GM18909 (cell line): ENCODE measurements at regions not wholly inside any gene's neighbourhood (a gene's known extent, or its start where the extent isn't known, plus 50 kb on each side); places are given as distances from the start of the nearest gene placed in this dataset.
A peak's percentile ranks its signal among the peaks of the same experiment; 100 is the strongest.
"Not testable (repeated sequence)": the region's sequence is repeated elsewhere in the genome, so short reads cannot be mapped to it uniquely, and the experiment has no call there.

Experiments used
- ATAC-seq: cut with Tn5 transposase; IDR thresholded peaks from one replicate; pipeline ENCODE4 v1.9.1; 2021; ENCODE audit warnings: mild to moderate bottlenecking; ENCODE audit not compliant: unreplicated experiment, poor library complexity

- no peak for ATAC-seq
These were observed 971.4 kb downstream of the MCTP2 start for GRCh38 chr15:95202569-95203349.

DNA sequence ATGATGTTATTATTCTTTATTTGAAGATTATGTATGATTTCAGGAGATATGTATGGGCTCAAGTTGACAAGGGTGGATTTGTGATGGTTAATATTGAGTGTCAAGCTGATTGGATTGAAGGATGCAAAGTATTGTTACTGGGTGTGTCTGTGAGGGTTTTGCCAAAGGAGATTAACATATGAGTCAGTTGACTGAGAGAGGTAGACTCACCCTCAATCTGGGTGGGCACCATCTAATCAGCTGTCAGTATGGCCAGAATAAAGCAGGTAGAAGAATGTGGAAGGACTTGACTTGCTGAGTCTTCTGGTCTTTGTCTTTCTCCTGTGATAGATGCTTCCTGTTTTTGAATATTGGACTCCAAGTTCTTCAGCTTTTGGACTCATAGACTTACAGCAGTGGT lies 973.7 kb downstream of the MCTP2 start:
- ATAC-seq, result no peak

DNA sequence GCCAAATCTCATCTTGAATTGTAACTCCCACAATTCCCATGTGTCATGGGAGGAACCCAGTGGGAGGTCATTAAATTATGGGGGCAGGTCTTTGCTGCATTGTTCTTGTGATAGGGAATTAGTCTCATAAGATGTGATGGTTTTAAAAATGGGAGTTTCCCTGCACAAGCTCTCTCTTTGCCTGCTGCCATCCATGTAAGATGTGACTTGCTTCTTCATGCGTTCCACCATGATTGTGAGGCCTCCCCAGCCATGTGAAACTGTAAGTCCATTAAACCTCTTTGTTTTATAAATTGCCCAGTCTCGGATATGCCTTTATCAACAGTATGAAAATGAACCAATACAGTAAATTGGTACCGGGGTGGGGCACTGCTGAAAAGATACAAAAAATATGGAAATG lies 974.5 kb downstream of the MCTP2 start:
- not testable (repeated sequence) for ATAC-seq

DNA sequence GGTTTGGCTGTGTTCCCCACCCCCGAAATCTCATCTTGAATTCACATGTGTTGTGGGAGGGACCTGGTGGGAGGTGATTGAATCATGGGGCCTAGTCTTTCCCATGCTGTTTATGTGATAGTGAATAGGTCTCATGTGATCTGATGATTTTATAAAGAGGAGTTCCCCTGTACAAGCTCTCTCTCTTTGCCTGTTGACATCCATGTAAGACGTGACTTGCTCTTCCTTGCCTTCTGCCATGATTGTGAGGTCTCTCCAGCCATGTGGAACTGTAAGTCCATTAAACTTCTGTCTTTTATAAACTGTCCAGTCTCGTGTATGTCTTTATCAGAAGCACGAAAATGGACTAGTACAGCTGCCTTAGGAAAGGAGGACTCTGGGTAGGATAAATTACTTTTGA lies 976.7 kb downstream of the MCTP2 start:
- no peak for ATAC-seq

DNA sequence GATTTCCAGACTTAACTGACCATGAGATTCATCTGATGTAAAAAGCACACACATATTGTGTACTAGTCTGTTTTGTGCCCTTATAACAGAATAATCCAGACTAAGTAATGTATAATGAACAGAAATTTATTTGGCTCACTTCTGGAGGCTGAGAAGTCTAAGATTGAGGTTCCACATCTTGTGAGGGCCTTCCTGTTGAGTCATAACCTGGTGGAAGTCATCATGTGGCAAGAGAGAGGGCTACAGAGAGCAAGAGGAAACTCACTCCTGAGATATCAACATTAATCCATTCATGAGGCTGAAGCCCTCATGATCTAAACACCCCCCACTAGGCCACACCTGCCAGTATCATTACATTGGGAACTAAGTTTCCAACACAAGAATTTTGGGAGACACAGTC lies 977.6 kb downstream of the MCTP2 start:
- ATAC-seq, result no peak

- ATAC-seq, result no peak
These were observed 979.1 kb downstream of the MCTP2 start for GRCh38 chr15:95210436-95210981.

DNA sequence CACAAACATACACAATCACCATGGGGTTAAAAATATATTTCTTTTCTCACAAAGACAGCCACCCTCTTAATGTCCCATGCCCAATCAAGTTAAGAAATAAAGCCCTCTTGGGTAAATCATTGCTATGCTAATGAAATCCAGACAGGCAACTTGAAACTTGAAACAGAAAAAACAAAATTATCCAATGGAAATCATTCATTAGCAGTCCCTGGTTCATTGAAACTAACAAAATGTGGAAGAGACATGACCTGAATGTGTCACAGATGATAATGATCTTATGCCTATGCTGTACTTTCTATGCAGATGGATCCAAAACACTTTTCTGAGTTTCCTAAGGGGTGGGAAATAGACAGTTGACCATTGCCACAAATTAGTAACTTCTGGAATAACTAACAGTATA lies 983.7 kb downstream of the MCTP2 start:
- ATAC-seq, result no peak

DNA sequence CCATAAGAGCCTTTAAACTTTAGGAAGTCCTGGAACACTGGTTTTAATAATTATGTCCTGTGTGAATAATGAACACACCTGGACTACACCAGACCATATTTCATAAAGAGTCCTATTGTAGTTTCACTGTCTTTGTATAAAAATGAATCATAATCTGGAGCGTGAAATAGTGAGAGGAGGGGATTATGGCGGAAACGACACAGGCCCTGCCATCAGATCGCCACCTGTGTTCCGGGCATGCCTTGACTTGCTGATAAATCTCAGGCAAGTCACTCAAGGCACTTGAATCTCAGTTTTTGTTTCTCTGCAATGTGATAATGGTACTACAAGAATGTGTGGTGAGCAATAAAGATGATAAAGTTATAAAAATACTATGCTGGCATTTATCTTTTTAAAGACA lies 995.5 kb downstream of the MCTP2 start:
- ATAC-seq, result no peak

GRCh38 chr15:95227235-95227634 lies 995.9 kb downstream of the MCTP2 start:
- ATAC-seq, result no peak

DNA sequence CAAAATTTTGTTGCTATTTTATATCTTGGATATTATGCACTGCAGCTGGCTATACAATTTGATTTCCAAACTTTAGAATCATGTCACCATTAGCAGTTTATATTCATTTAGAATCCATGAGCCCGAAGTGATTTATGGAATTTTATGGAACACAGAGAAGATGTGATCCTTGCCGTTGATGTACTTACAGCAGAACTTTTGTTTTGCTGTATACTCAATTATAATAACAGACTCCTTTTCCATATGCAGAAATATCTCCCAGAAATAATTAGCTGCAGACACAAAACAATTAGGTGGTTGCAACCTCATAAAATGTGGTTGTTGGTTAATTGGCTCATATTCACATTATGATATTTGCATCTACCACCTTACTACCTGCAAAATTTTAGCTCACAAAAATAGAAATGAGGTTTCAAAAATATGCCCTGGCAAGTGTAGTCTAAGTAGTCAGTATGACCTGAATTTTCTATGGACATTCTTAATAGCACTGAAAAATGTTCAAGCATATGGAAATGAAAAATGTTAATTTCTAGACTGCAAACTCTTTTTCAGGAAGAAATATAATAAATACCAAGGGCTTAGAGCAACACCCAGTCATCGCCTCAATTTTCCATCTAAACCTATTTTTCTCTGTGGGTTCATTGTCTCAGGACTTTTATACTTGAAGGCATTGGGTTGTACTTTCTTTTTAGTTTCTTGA lies 997.6 kb downstream of the MCTP2 start:
- ATAC-seq, result no peak

DNA sequence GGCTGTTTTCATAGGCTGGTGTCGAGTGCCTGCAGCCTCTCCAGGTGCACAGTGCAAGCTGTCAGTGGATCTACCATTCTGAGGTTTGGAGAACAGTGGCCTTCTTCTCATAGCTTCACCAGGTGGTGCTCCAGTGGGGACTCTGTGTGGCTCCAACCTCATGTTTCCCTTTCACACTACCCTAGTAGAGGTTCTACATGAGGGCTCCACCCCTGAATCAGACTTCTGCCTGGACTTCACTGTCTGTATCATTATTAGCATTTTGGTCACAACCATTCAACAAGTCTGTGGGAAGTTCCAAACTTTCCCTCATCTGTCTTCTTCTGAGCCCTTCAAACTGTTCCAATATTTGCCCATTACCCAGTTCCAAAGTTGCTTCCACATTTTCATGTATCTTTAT lies 1003.7 kb downstream of the MCTP2 start:
- no peak for ATAC-seq

GRCh38 chr15:95247071-95247984 lies 1016.0 kb downstream of the MCTP2 start:
- ATAC-seq, result no peak

DNA sequence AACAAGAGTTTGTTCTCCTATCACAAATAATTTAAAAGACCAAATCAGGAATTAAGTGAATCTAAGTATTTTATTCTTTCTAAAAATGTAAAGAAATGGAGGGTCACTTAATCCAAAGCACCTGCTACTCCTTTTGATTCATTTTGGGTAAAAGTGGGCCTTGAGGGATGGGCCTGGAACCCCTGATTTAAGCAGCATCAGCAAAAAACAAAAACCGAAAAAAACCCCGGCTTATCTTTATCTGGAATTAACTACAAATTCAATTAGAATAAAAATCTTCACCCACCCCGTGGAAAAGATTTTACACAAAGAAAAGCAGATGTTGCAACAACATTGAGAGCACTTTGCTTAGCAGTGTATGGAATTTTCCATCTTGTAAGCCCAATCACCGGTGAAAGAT lies 1018.2 kb downstream of the MCTP2 start:
- ATAC-seq, result no peak

GRCh38 chr15:95252404-95252803 lies 1021.0 kb downstream of the MCTP2 start:
- ATAC-seq, result no peak

GRCh38 chr15:95254263-95254662 lies 1022.9 kb downstream of the MCTP2 start:
- no peak for ATAC-seq

DNA sequence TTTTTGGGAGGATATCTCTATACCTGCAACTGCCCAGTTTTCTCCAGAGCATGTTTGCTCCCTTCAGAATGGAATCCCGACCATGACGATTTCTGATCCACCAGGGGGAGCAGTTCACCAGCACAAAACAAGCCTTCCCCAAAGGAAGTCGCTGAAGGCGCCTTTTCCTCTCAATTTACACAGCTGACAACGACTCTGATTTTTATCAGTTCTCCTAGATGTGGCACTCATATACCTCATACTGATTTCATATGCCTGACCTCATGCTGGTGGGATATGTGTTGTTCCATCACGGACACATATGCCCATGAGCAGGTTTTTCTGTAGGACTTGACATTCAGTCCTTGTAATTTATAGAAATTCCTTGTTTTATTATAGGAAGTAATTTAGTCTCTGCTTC lies 1028.2 kb downstream of the MCTP2 start:
- ATAC-seq, result peak; percentile 65

DNA sequence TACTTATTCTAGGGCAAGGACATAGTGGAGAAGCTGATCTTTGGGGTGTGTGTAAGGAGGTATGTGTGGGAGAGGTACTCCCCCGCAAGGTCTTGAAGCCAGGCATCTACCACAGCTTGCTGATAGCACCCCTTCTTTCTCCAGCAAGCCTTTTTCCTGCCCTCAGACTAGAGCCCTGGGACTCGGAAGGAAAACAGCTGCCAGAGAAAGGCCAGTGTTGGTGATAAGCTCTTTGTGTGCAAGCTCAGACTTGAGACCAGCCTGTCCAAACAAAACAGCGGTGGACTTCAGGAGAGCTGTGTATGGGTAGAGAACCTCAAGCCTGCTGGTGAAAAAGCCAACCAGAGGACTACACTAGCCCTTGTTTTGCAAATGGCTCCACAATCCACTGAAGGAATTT lies 1028.6 kb downstream of the MCTP2 start:
- no peak for ATAC-seq

DNA sequence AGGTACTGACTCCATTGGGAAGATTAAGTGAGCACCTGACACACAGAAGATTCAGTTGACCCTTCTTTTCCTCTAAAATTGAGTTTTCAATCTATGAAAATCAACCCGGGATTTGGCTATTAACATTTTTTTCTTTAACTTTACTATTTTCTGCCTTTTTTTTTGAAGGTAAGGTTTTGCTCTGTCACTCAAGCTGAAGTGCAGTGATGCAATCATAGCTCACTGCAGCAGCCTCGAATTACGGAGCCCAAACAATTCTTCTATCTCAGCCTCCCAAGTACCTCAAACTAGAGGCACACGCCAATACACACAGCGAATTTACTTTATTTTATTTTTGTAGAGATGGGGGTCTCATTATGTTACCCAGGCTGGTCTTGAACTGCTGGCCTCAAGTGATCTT lies 1029.5 kb downstream of the MCTP2 start:
- ATAC-seq, result no peak

- no peak for ATAC-seq
These were observed 1030.2 kb downstream of the MCTP2 start for GRCh38 chr15:95261546-95261945.

DNA sequence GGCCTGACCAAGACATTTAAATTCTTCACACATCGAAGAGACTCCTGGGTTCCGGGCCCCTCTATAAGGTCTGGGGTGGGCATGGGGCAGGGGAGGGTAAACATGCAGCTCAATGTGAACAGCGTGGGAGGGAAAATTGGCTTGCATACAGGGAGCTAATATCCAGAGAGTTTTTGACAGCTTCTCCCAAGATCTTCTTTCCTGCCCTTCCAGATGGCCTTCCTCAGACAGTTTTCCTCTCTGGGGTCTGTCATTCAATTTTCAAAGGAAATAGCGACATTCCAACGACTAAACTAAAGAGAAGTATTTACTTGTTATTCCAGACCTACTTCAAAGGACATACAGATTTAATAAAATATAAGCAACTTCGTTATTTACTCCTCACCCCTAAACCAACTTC lies 1030.6 kb downstream of the MCTP2 start:
- no peak for ATAC-seq
